IMR-90 (cell line): ENCODE measurements at regions not wholly inside any gene's neighbourhood (a gene's known extent, or its start where the extent isn't known, plus 50 kb on each side); places are given as distances from the start of the nearest gene placed in this dataset.

Source experiments
- ATAC-seq: fragments of 200-7000 bp; cut with Tn5 transposase; 2 replicates; pipeline ENCODE4 v1.9.1; 2020; ENCODE audit warnings: low read depth, mild to moderate bottlenecking, moderate library complexity
- BruUV-seq: library from RNA; stranded (reverse); fragments of 400-500 nt; replicated peaks from 2 replicates; lab custom pipeline; 2021; lab: Mats Ljungman, UMichigan
- CTCF ChIA-PET: fragments of 300-600 bp; formaldehyde crosslinking; extraction: SDS; loops from one replicate; lab custom pipeline; 2021; ENCODE audit warnings: antibody characterized with exemption; lab: Yijun Ruan, JAX
- POLR2A ChIA-PET: fragments of 300-600 bp; sonication (Branson Sonifier 250); formaldehyde crosslinking; loops from one replicate; lab custom pipeline; 2022; ENCODE audit warnings: antibody characterized with exemption; ENCODE audit not compliant: unreplicated experiment; lab: Charles Lee
- DNase-seq: peaks from one replicate; pipeline ENCODE4 v3.0.0; 2013
- H2AFZ ChIP-seq: replicated peaks from 2 replicates; pipeline ENCODE3; 2013; ENCODE audit warnings: low read length, mild to moderate bottlenecking; ENCODE audit not compliant: poor library complexity
- H2AK5ac ChIP-seq: 2 replicates; pipeline ENCODE4 v1.6.1; 2013; ENCODE audit warnings: low read depth, low read length, inconsistent platforms
- H2AK9ac ChIP-seq: replicated peaks from 2 replicates; pipeline ENCODE3; 2013; ENCODE audit warnings: mild to moderate bottlenecking, low read depth, low read length, moderate library complexity; ENCODE audit not compliant: poor library complexity
- H2BK120ac ChIP-seq: 2 replicates; pipeline ENCODE4 v1.6.1; 2013; ENCODE audit warnings: low read depth, low read length, inconsistent platforms
- H2BK15ac ChIP-seq: 3 replicates; pipeline ENCODE4 v1.6.1; 2013; ENCODE audit warnings: low read depth, low read length, inconsistent platforms
- H2BK20ac ChIP-seq: 2 replicates; pipeline ENCODE4 v1.6.1; 2013; ENCODE audit warnings: low read depth, mild to moderate bottlenecking, inconsistent platforms, low read length, moderate library complexity
- H2BK5ac ChIP-seq: 2 replicates; pipeline ENCODE4 v1.6.1; 2013; ENCODE audit warnings: mild to moderate bottlenecking, low read depth, low read length, inconsistent platforms; ENCODE audit not compliant: poor library complexity, severe bottlenecking
- H3K14ac ChIP-seq: replicated peaks from 2 replicates; pipeline ENCODE4 v1.6.1; 2013; ENCODE audit warnings: low read depth, low read length, inconsistent platforms
- H3K18ac ChIP-seq: 2 replicates; pipeline ENCODE4 v1.6.1; 2013; ENCODE audit warnings: low read depth, low read length, control low read depth
- H3K23ac ChIP-seq: 2 replicates; pipeline ENCODE4 v1.6.1; 2013; ENCODE audit warnings: low read depth, low read length, inconsistent platforms
- H3K27ac ChIP-seq: 2 replicates; pipeline ENCODE4 v1.5.1; 2013; ENCODE audit warnings: mild to moderate bottlenecking, control low read depth, low read length; ENCODE audit not compliant: insufficient read depth
- H3K27me3 ChIP-seq: 2 replicates; pipeline ENCODE4 v1.6.1; 2013; ENCODE audit warnings: low read length; ENCODE audit not compliant: control insufficient read depth, insufficient read depth
- H3K36me3 ChIP-seq: 2 replicates; pipeline ENCODE4 v1.6.1; 2013; ENCODE audit warnings: low read length, mixed read lengths; ENCODE audit not compliant: control insufficient read depth, insufficient read depth
- H3K4ac ChIP-seq: 2 replicates; pipeline ENCODE4 v1.6.1; 2013; ENCODE audit warnings: low read depth, low read length, inconsistent platforms
- H3K4me1 ChIP-seq: 2 replicates; pipeline ENCODE4 v1.6.1; 2013; ENCODE audit warnings: low read length, mixed read lengths; ENCODE audit not compliant: control insufficient read depth, insufficient read depth
- H3K4me2 ChIP-seq: 2 replicates; pipeline ENCODE4 v1.6.1; 2013; ENCODE audit warnings: low read depth, mild to moderate bottlenecking, control low read depth, low read length, moderate library complexity
- H3K4me3 ChIP-seq: 2 replicates; pipeline ENCODE4 v1.5.1; 2013; ENCODE audit warnings: low read depth, mild to moderate bottlenecking, control low read depth, low read length, moderate library complexity; ENCODE audit not compliant: insufficient read depth
- H3K56ac ChIP-seq: 2 replicates; pipeline ENCODE4 v1.6.1; 2013; ENCODE audit warnings: low read length, inconsistent platforms; ENCODE audit not compliant: insufficient read depth; ENCODE audit errors: extremely low read depth
- H3K79me1 ChIP-seq, 2 experiments: 2 replicates each; pipeline ENCODE4 v1.6.1; 2013; ENCODE audit warnings: low read length in 2 of 2, inconsistent platforms in 1 of 2, low read depth in 1 of 2
- H3K9ac ChIP-seq: 2 replicates; pipeline ENCODE4 v1.6.1; 2013; ENCODE audit warnings: low read depth, low read length, control low read depth
- H3K9me1 ChIP-seq: 2 replicates; pipeline ENCODE4 v1.6.1; 2013; ENCODE audit warnings: low read length, inconsistent platforms; ENCODE audit not compliant: insufficient read depth
- H3K9me3 ChIP-seq: 2 replicates; pipeline ENCODE4 v1.6.1; 2013; ENCODE audit warnings: low read length; ENCODE audit not compliant: control insufficient read depth, insufficient read depth
- H4K20me1 ChIP-seq: 2 replicates; pipeline ENCODE4 v1.6.1; 2013; ENCODE audit warnings: low read length, inconsistent platforms; ENCODE audit not compliant: insufficient read depth
- H4K5ac ChIP-seq: 2 replicates; pipeline ENCODE4 v1.6.1; 2013; ENCODE audit warnings: mild to moderate bottlenecking, low read depth, low read length, control low read depth
- H4K8ac ChIP-seq, 2 experiments: 2 replicates each; pipeline ENCODE4 v1.6.1; 2013; ENCODE audit warnings: low read depth in 2 of 2, low read length in 2 of 2, control low read depth in 1 of 2, inconsistent platforms in 1 of 2
- H4K91ac ChIP-seq: 2 replicates; pipeline ENCODE4 v1.6.1; 2013; ENCODE audit warnings: low read depth, low read length, inconsistent platforms; ENCODE audit not compliant: insufficient read depth
- BHLHE40 ChIP-seq: fragments of 150-350 bp; IDR thresholded peaks from 2 replicates; pipeline ENCODE4 v1.6.1; 2016; ENCODE audit warnings: mild to moderate bottlenecking, low read depth, low read length
- CEBPB ChIP-seq: IDR thresholded peaks from 2 replicates; pipeline ENCODE4 v1.6.1; 2012; ENCODE audit warnings: low read depth, low read length, improper control_type of control experiment
- MAFK ChIP-seq: IDR thresholded peaks from 2 replicates; pipeline ENCODE4 v1.6.1; 2012; ENCODE audit warnings: low read depth, low read length, improper control_type of control experiment
- SMC3 ChIP-seq: fragments of 150-350 bp; IDR thresholded peaks from 2 replicates; pipeline ENCODE4 v1.6.1; 2016; ENCODE audit warnings: low read depth, mild to moderate bottlenecking, antibody characterized with exemption, low read length, moderate library complexity
- WGBS, 2 experiments: methylation state at CpG; one replicate each; pipeline versions ENCODE4 v1.1.5 to v1.1.7; 2013; ENCODE audit warnings: missing lambda C conversion rate in 2 of 2; ENCODE audit not compliant: insufficient read length in 1 of 2; ENCODE audit errors: extremely low coverage in 2 of 2; 5-methylcytosine and 5-hydroxymethylcytosine counted together
- dilution Hi-C: fragments of 300-500 bp; cut with HindIII; formaldehyde crosslinking; loops from one replicate; pipeline ENCODE4 v1.14.3; 2018; ENCODE audit warnings: low sequenced_read_pairs; ENCODE audit not compliant: unreplicated experiment
- in situ Hi-C: fragments of 300-500 bp; cut with MboI; formaldehyde crosslinking; loops from 3 replicates; pipeline ENCODE4 v1.14.3; 2019; ENCODE audit warnings: low sequenced_read_pairs, inconsistent platforms, mixed read lengths
- intact Hi-C: fragments of 100-400 bp; cut with micrococcal nuclease; formaldehyde crosslinking; loops from 2 replicates; pipeline ENCODE4 v1.10.0; 2022

DNA sequence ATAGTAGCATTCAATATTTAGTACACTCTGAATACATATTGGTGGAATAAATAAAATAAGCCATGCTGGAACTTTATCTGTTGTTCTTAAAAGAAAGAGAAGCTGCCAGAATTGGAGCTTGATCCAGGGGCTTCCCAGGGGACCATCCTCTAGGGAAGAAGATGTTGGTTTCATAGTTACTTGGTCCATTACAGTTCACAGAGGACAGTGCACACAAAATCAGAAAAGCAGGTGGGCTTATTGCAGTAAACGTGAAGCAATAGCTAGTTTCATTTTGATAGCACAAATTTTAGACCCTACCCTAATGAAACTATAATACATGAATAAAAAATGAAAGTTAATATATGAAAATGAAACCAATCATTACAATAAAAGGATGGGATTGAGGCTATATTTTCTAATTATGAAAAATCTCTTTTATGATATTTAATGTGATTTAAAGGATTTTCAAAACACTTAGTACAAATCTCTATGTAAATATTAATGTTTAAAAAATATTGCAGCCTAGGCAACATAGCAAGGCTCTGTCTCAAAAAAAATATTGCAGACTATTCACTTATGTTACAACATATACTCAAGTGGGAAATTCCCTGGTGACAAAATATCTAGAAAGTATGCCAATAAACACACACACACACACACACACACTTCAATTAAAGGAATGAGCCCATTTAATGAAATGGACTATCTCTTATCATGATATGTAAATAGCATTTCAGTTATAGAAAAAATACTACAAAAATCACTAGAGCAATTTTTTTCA is 227.0 kb upstream of the MARCKS start:
- POLR2A ChIA-PET: no interaction called here
- Histone ChIP-seq H2BK5ac (no peak overlapping the region), H2AK9ac (no peak overlapping the region), H2BK15ac (peak overlapping the region; percentile 67; the same call in 1 of the 3 replicates), H4K91ac (peak overlapping the region; percentile 68), H3K9ac (no peak overlapping the region), H3K23ac (no peak overlapping the region), H2AFZ (no peak overlapping the region), H3K27me3 (no peaks in the 10 kb centered on the region), H4K5ac (no peak overlapping the region), H3K4me2 (no peak overlapping the region), H3K27ac (no peak overlapping the region), H4K20me1 (no peaks in the 10 kb centered on the region), H2BK20ac (no peak overlapping the region), H3K9me1 (peaks cover 7% of the 10 kb centered on the region), H3K79me1 (no peaks in the 10 kb centered on the region), H2BK120ac (0 out of 2 replicates have a peak overlapping the region, but pooled peaks have one; percentile 43), H3K18ac (peak overlapping the region; percentile 85; the same call in 1 of the 2 replicates), H2AK5ac (no peak overlapping the region; the same call in 1 of the 2 replicates), H3K14ac (no peak overlapping the region; the same call in 1 of the 2 replicates), H3K4ac (0 out of 2 replicates have a peak overlapping the region, but pooled peaks have one; percentile 32), H4K8ac (no peak overlapping the region), H3K9me3 (no peaks in the 10 kb centered on the region), H3K36me3 (no peaks in the 10 kb centered on the region), H3K56ac (no peak overlapping the region), H3K4me1 (peaks cover 17% of the 10 kb centered on the region), H3K4me3 (no peak overlapping the region)
- WGBS, 2 experiments: no CpG with 5 or more reads among the region's 1 CpG
- no TSS peak for BruUV-seq
- intact Hi-C loops: loop anchor here (5.0 kb wide), 2 partner anchors 198 to 227 kb away; partner anchors contain the start of gene MARCKS
- peak; percentile 88 for DNase-seq
- ATAC-seq: no peak
- CTCF ChIA-PET: no interaction called here
- in situ Hi-C loops: no loop called here
- dilution Hi-C loops: no loop called here
- peak; percentile 36 for TF ChIP-seq MAFK
- TF ChIP-seq SMC3: no peak
- TF ChIP-seq CEBPB: peak; percentile 90
- TF ChIP-seq BHLHE40: peak; percentile 14; the same call in 1 of the 2 replicates
